ENCODE measurements at regions not wholly inside any gene's neighbourhood (a gene's known extent, or its start where the extent isn't known, plus 50 kb on each side); places are given as distances from the start of the nearest gene placed in this dataset.

GRCh38 chr17:5785338-5785737 lies 201.0 kb upstream of the NLRP1 start:
- TF ChIP-seq CTCF (conservative IDR thresholded peaks at IDR 0.05; ENCODE audit: low read depth, low read length): no peak
- TF ChIP-seq POLR2A (IDR thresholded peaks at IDR 0.05; ENCODE audit: low read depth, low read length): no peak
